ENCODE measurements at regions not wholly inside any gene's neighbourhood (a gene's known extent, or its start where the extent isn't known, plus 50 kb on each side); places are given as distances from the start of the nearest gene placed in this dataset.

- WGBS, 3 donors: 66 to 85% (median 73%) methylated on average over 7 of the region's 7 CpGs
- no peak for FAIRE-seq
These were observed 368.0 kb upstream of the SPHKAP start for GRCh38 chr2:228549441-228550007.

GRCh38 chr2:228548230-228548629 is 366.7 kb upstream of the SPHKAP start:
- WGBS, 3 donors: 66 to 88% (median 70%) methylated on average over 1 of the region's 1 CpG
- no peaks in the 10 kb centered on the region for H3K36me3 ChIP-seq (ENCODE audit: control insufficient read depth in 3 of 3, insufficient read depth in 2 of 3, low read depth in 1 of 3, low read length in 3 of 3)
- H3K9me3 ChIP-seq (ENCODE audit: control insufficient read depth in 2 of 2, insufficient read depth in 1 of 2, low read depth in 1 of 2, low read length in 1 of 2): peaks cover 1 to 10% of the 10 kb centered on the region in 2 donors
- H3K27ac ChIP-seq (ENCODE audit: low read depth in 1 of 3, low read length in 2 of 3): no peak overlapping the region
- no peak for DNase-seq
- no peak for FAIRE-seq
- H3K4me3 ChIP-seq (ENCODE audit: low read depth in 1 of 3, low read length in 3 of 3): no peak overlapping the region
- no peaks in the 10 kb centered on the region for H3K4me1 ChIP-seq (ENCODE audit: control insufficient read depth in 3 of 3, insufficient read depth in 2 of 3, low read depth in 1 of 3, low read length in 2 of 3)
- H3K27me3 ChIP-seq (ENCODE audit: control insufficient read depth in 3 of 3, insufficient read depth in 3 of 3, low read length in 3 of 3): no peaks in the 10 kb centered on the region

More at GRCh38 chr2:228549441-228550007, 368.0 kb upstream of the SPHKAP start:
- Histone ChIP-seq H3K36me3 (ENCODE audit: control insufficient read depth in 3 of 3, insufficient read depth in 2 of 3, low read depth in 1 of 3, low read length in 3 of 3) (no peaks in the 10 kb centered on the region), H3K27me3 (ENCODE audit: control insufficient read depth in 3 of 3, insufficient read depth in 3 of 3, low read length in 3 of 3) (no peaks in the 10 kb centered on the region), H3K4me3 (ENCODE audit: low read depth in 1 of 3, low read length in 3 of 3) (no peak overlapping the region), H3K9me3 (ENCODE audit: control insufficient read depth in 2 of 2, insufficient read depth in 1 of 2, low read depth in 1 of 2, low read length in 1 of 2) (peaks cover 1 to 10% of the 10 kb centered on the region in 2 donors), H3K27ac (ENCODE audit: low read depth in 1 of 3, low read length in 2 of 3) (no peak overlapping the region), H3K4me1 (ENCODE audit: control insufficient read depth in 3 of 3, insufficient read depth in 2 of 3, low read depth in 1 of 3, low read length in 2 of 3) (no peaks in the 10 kb centered on the region)
- no peak for DNase-seq

GRCh38 chr2:228545748-228546145 is 364.3 kb upstream of the SPHKAP start:
- no peak overlapping the region for H3K4me3 ChIP-seq (ENCODE audit: low read depth in 1 of 3, low read length in 3 of 3)
- no peak for FAIRE-seq
- H3K27me3 ChIP-seq (ENCODE audit: control insufficient read depth in 3 of 3, insufficient read depth in 3 of 3, low read length in 3 of 3): no peaks in the 10 kb centered on the region
- no peak overlapping the region for H3K27ac ChIP-seq (ENCODE audit: low read depth in 1 of 3, low read length in 2 of 3)
- 71 to 75% (median 72%) methylated on average over 2 of the region's 2 CpGs for WGBS, 3 donors
- no peaks in the 10 kb centered on the region for H3K4me1 ChIP-seq (ENCODE audit: control insufficient read depth in 3 of 3, insufficient read depth in 2 of 3, low read depth in 1 of 3, low read length in 2 of 3)
- no peaks in the 10 kb centered on the region for H3K36me3 ChIP-seq (ENCODE audit: control insufficient read depth in 3 of 3, insufficient read depth in 2 of 3, low read depth in 1 of 3, low read length in 3 of 3)
- DNase-seq: no peak
- H3K9me3 ChIP-seq (ENCODE audit: control insufficient read depth in 2 of 2, insufficient read depth in 1 of 2, low read depth in 1 of 2, low read length in 1 of 2): peaks cover 1 to 10% of the 10 kb centered on the region in 2 donors

GRCh38 chr2:228545041-228545747 is 363.7 kb upstream of the SPHKAP start:
- Histone ChIP-seq H3K9me3 (ENCODE audit: control insufficient read depth in 2 of 2, insufficient read depth in 1 of 2, low read depth in 1 of 2, low read length in 1 of 2) (peaks cover 1 to 10% of the 10 kb centered on the region in 2 donors), H3K36me3 (ENCODE audit: control insufficient read depth in 3 of 3, insufficient read depth in 2 of 3, low read depth in 1 of 3, low read length in 3 of 3) (no peaks in the 10 kb centered on the region), H3K4me3 (ENCODE audit: low read depth in 1 of 3, low read length in 3 of 3) (no peak overlapping the region), H3K4me1 (ENCODE audit: control insufficient read depth in 3 of 3, insufficient read depth in 2 of 3, low read depth in 1 of 3, low read length in 2 of 3) (no peaks in the 10 kb centered on the region), H3K27ac (ENCODE audit: low read depth in 1 of 3, low read length in 2 of 3) (no peak overlapping the region), H3K27me3 (ENCODE audit: control insufficient read depth in 3 of 3, insufficient read depth in 3 of 3, low read length in 3 of 3) (no peaks in the 10 kb centered on the region)
- no peak for FAIRE-seq
- no peak for DNase-seq
- WGBS, 3 donors: 65 to 72% (median 69%) methylated on average over 4 of the region's 4 CpGs

GRCh38 chr2:228543117-228543516 is 361.6 kb upstream of the SPHKAP start:
- no peak for FAIRE-seq
- no peak for DNase-seq
- Histone ChIP-seq H3K36me3 (ENCODE audit: control insufficient read depth in 3 of 3, insufficient read depth in 2 of 3, low read depth in 1 of 3, low read length in 3 of 3) (no peaks in the 10 kb centered on the region), H3K27me3 (ENCODE audit: control insufficient read depth in 3 of 3, insufficient read depth in 3 of 3, low read length in 3 of 3) (no peaks in the 10 kb centered on the region), H3K27ac (ENCODE audit: low read depth in 1 of 3, low read length in 2 of 3) (no peak overlapping the region), H3K4me3 (ENCODE audit: low read depth in 1 of 3, low read length in 3 of 3) (no peak overlapping the region), H3K4me1 (ENCODE audit: control insufficient read depth in 3 of 3, insufficient read depth in 2 of 3, low read depth in 1 of 3, low read length in 2 of 3) (no peaks in the 10 kb centered on the region), H3K9me3 (ENCODE audit: control insufficient read depth in 2 of 2, insufficient read depth in 1 of 2, low read depth in 1 of 2, low read length in 1 of 2) (peaks cover 1 to 15% of the 10 kb centered on the region in 2 donors)

GRCh38 chr2:228542277-228542676 is 360.8 kb upstream of the SPHKAP start:
- no peak for FAIRE-seq
- H3K27ac ChIP-seq (ENCODE audit: low read depth in 1 of 3, low read length in 2 of 3): no peak overlapping the region
- H3K27me3 ChIP-seq (ENCODE audit: control insufficient read depth in 3 of 3, insufficient read depth in 3 of 3, low read length in 3 of 3): no peaks in the 10 kb centered on the region
- H3K4me3 ChIP-seq (ENCODE audit: low read depth in 1 of 3, low read length in 3 of 3): no peak overlapping the region
- no peaks in the 10 kb centered on the region for H3K36me3 ChIP-seq (ENCODE audit: control insufficient read depth in 3 of 3, insufficient read depth in 2 of 3, low read depth in 1 of 3, low read length in 3 of 3)
- no peaks in the 10 kb centered on the region for H3K4me1 ChIP-seq (ENCODE audit: control insufficient read depth in 3 of 3, insufficient read depth in 2 of 3, low read depth in 1 of 3, low read length in 2 of 3)
- DNase-seq: no peak
- peaks cover 1 to 16% of the 10 kb centered on the region in 2 donors for H3K9me3 ChIP-seq (ENCODE audit: control insufficient read depth in 2 of 2, insufficient read depth in 1 of 2, low read depth in 1 of 2, low read length in 1 of 2)
- WGBS, 3 donors: 77 to 88% (median 77%) methylated on average over 4 of the region's 4 CpGs

GRCh38 chr2:228541789-228542188 is 360.3 kb upstream of the SPHKAP start:
- FAIRE-seq (no peak), DNase-seq (no peak)
- 83 to 89% (median 89%) methylated on average over 4 of the region's 4 CpGs for WGBS, 3 donors
- Histone ChIP-seq H3K4me3 (ENCODE audit: low read depth in 1 of 3, low read length in 3 of 3) (no peak overlapping the region), H3K4me1 (ENCODE audit: control insufficient read depth in 3 of 3, insufficient read depth in 2 of 3, low read depth in 1 of 3, low read length in 2 of 3) (no peaks in the 10 kb centered on the region), H3K36me3 (ENCODE audit: control insufficient read depth in 3 of 3, insufficient read depth in 2 of 3, low read depth in 1 of 3, low read length in 3 of 3) (no peaks in the 10 kb centered on the region), H3K27me3 (ENCODE audit: control insufficient read depth in 3 of 3, insufficient read depth in 3 of 3, low read length in 3 of 3) (no peaks in the 10 kb centered on the region), H3K9me3 (ENCODE audit: control insufficient read depth in 2 of 2, insufficient read depth in 1 of 2, low read depth in 1 of 2, low read length in 1 of 2) (peaks cover 1 to 16% of the 10 kb centered on the region in 2 donors), H3K27ac (ENCODE audit: low read depth in 1 of 3, low read length in 2 of 3) (no peak overlapping the region)

- no peaks in the 10 kb centered on the region for H3K36me3 ChIP-seq (ENCODE audit: control insufficient read depth in 3 of 3, insufficient read depth in 2 of 3, low read depth in 1 of 3, low read length in 3 of 3)
- no peak overlapping the region for H3K4me3 ChIP-seq (ENCODE audit: low read depth in 1 of 3, low read length in 3 of 3)
- peaks cover 1 to 8% of the 10 kb centered on the region in 2 donors for H3K9me3 ChIP-seq (ENCODE audit: control insufficient read depth in 2 of 2, insufficient read depth in 1 of 2, low read depth in 1 of 2, low read length in 1 of 2)
- H3K27ac ChIP-seq (ENCODE audit: low read depth in 1 of 3, low read length in 2 of 3): no peak overlapping the region
- no peak for DNase-seq
- WGBS, 3 donors: 94 to 97% (median 94%) methylated on average over 3 of the region's 3 CpGs
- no peaks in the 10 kb centered on the region for H3K4me1 ChIP-seq (ENCODE audit: control insufficient read depth in 3 of 3, insufficient read depth in 2 of 3, low read depth in 1 of 3, low read length in 2 of 3)
- no peak for FAIRE-seq
- no peaks in the 10 kb centered on the region for H3K27me3 ChIP-seq (ENCODE audit: control insufficient read depth in 3 of 3, insufficient read depth in 3 of 3, low read length in 3 of 3)
These were observed 359.5 kb upstream of the SPHKAP start for GRCh38 chr2:228540976-228541375.

GRCh38 chr2:228535396-228535795 is 353.9 kb upstream of the SPHKAP start:
- no peaks in the 10 kb centered on the region for H3K27me3 ChIP-seq (ENCODE audit: control insufficient read depth in 3 of 3, insufficient read depth in 3 of 3, low read length in 3 of 3)
- no peak overlapping the region for H3K27ac ChIP-seq (ENCODE audit: low read depth in 1 of 3, low read length in 2 of 3)
- H3K9me3 ChIP-seq (ENCODE audit: control insufficient read depth in 2 of 2, insufficient read depth in 1 of 2, low read depth in 1 of 2, low read length in 1 of 2): peaks cover 0 to 11% of the 10 kb centered on the region in 2 donors
- FAIRE-seq: no peak
- no peaks in the 10 kb centered on the region for H3K36me3 ChIP-seq (ENCODE audit: control insufficient read depth in 3 of 3, insufficient read depth in 2 of 3, low read depth in 1 of 3, low read length in 3 of 3)
- no peak overlapping the region for H3K4me3 ChIP-seq (ENCODE audit: low read depth in 1 of 3, low read length in 3 of 3)
- no peak for DNase-seq
- no peaks in the 10 kb centered on the region for H3K4me1 ChIP-seq (ENCODE audit: control insufficient read depth in 3 of 3, insufficient read depth in 2 of 3, low read depth in 1 of 3, low read length in 2 of 3)

All from small intestine (tissue), 7 donors.